GM12864 (cell line): ENCODE measurements at regions not wholly inside any gene's neighbourhood (a gene's known extent, or its start where the extent isn't known, plus 50 kb on each side); places are given as distances from the start of the nearest gene placed in this dataset.
"Not testable (repeated sequence)": the region's sequence is repeated elsewhere in the genome, so short reads cannot be mapped to it uniquely, and the experiment has no call there.

Experiments used
- DNase-seq: peaks from one replicate; pipeline ENCODE4 v3.0.0-alpha.2; 2011; ENCODE audit warnings: low read depth
- H3K4me3 ChIP-seq: 2 replicates; pipeline ENCODE4 v1.5.1; 2011; ENCODE audit warnings: mild to moderate bottlenecking, low read depth, low read length, control low read depth
- CTCF ChIP-seq: IDR thresholded peaks from 2 replicates; pipeline ENCODE4 v1.5.1; 2011; ENCODE audit warnings: low read depth, mild to moderate bottlenecking, moderate library complexity, low read length, control low read depth, inconsistent platforms; ENCODE audit errors: missing control alignments

- H3K4me3 ChIP-seq, result not testable (repeated sequence)
- peak; percentile 5 for DNase-seq
Observed at GRCh38 chr20:18876394-18876793, 62.8 kb downstream of the SCP2D1 start.

- no peak for TF ChIP-seq CTCF
- DNase-seq, result no peak
- H3K4me3 ChIP-seq, result no peak overlapping the region
Observed at GRCh38 chr20:18879262-18879661, 65.7 kb downstream of the SCP2D1 start.

- no peak for TF ChIP-seq CTCF
- no peak for DNase-seq
- no peak overlapping the region for H3K4me3 ChIP-seq
Observed at GRCh38 chr20:18886756-18887155, 73.2 kb downstream of the SCP2D1 start.

- no peak overlapping the region for H3K4me3 ChIP-seq
- DNase-seq, result no peak
- TF ChIP-seq CTCF, result no peak
Observed at GRCh38 chr20:18901980-18902737, 88.6 kb downstream of the SCP2D1 start.

DNA sequence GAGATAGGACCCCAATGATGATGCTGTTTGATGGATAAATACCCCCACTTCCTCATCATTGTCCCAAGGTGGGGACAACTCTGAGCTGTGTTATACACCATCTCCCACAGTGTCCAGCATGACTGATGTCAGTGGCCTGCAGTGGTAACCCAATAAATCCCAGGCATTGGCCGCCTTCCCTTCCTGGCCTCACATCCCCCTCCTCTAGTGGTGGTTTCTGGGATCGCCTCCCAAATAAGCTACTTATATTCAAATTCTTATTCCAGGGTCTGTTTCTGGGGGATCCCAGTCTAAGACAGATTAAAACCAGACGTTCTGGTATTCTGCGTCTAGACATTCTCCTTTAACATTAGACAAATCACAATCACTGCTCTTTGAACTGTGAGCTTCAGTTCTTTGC lies 90.6 kb downstream of the SCP2D1 start:
- no peak for TF ChIP-seq CTCF
- no peak overlapping the region for H3K4me3 ChIP-seq
- DNase-seq, result no peak

DNA sequence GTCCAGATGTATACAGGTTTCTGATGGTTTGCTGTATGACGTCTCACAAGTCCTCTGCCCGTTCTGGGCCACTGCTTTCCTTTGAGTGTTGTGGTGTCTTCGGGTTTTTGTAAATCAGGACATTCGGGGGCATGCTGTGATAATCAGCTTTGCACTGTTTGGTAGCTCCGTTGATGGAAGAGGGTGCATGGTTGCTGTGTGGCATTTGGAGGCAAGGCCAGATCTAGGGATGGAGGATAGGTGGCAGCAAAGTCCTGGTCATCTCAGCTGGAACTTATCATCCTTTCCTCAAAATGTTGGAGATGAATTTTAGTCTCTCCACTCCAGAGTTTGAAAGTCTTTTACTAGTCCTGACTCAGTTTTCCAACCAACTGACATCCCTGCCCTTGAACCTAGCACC lies 91.0 kb downstream of the SCP2D1 start:
- no peak overlapping the region for H3K4me3 ChIP-seq
- TF ChIP-seq CTCF, result peak; percentile 21
- DNase-seq, result no peak

DNA sequence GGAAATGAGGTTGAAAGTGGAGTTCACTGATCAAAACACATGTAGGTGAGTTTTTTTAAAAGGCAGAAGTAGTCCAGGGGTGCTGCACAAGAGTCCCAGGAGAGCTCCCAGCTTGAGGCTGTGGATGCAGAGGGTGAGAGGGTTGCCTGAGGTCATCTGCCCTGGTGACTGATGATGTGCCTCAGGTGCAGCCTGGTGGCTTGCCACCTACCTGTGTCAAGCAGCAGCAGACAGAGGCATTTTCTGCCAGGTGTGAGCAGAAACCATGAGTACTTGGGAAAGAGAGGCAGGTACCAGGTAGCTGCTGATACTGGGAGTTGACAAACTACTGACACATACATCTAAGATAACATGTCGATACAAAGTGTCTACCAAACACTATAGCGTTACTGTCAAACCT lies 92.5 kb downstream of the SCP2D1 start:
- no peak overlapping the region for H3K4me3 ChIP-seq
- DNase-seq, result no peak
- TF ChIP-seq CTCF, result no peak
